Endothelial cell (in vitro differentiated cells): ENCODE measurements at regions not wholly inside any gene's neighbourhood (a gene's known extent, or its start where the extent isn't known, plus 50 kb on each side); places are given as distances from the start of the nearest gene placed in this dataset.

ENCODE experiments used
- DNase-seq: peaks from one replicate; pipeline ENCODE4 v3.0.0; 2021; ENCODE audit warnings: low spot score
- H3K27ac Mint-ChIP-seq: one replicate; pipeline ENCODE4 v1.8.0; 2021; ENCODE audit warnings: mixed read lengths, inconsistent platforms; ENCODE audit not compliant: unreplicated experiment
- H3K27me3 Mint-ChIP-seq: one replicate; pipeline ENCODE4 v1.8.0; 2021; ENCODE audit warnings: mild to moderate bottlenecking, moderate library complexity, mixed read lengths, inconsistent platforms; ENCODE audit not compliant: unreplicated experiment
- H3K36me3 Mint-ChIP-seq: one replicate; pipeline ENCODE4 v1.8.0; 2021; ENCODE audit warnings: mild to moderate bottlenecking, low read depth, mixed read lengths, inconsistent platforms; ENCODE audit not compliant: unreplicated experiment
- H3K4me1 Mint-ChIP-seq: one replicate; pipeline ENCODE4 v1.8.0; 2021; ENCODE audit warnings: mild to moderate bottlenecking, mixed read lengths, inconsistent platforms; ENCODE audit not compliant: unreplicated experiment
- H3K4me3 Mint-ChIP-seq: one replicate; pipeline ENCODE4 v1.8.0; 2021; ENCODE audit warnings: mild to moderate bottlenecking, mixed read lengths, inconsistent platforms; ENCODE audit not compliant: unreplicated experiment
- H3K9me3 Mint-ChIP-seq: one replicate; pipeline ENCODE4 v1.8.0; 2021; ENCODE audit warnings: mixed read lengths, inconsistent platforms; ENCODE audit not compliant: unreplicated experiment
- TF ChIP-seq, protein P1 (sequence below): fragments of 200-600 bp; sonication (generic); IDR thresholded peaks from one replicate; pipeline ENCODE4 v1.5.0; 2021; ENCODE audit warnings: antibody characterized with exemption; ENCODE audit not compliant: unreplicated experiment

GRCh38 chr13:112202966-112203365 lies 136.0 kb downstream of the SOX1 start:
- Mint-ChIP-seq H3K36me3 (no peaks in the 10 kb centered on the region), H3K27ac (no peak overlapping the region), H3K4me3 (no peak overlapping the region), H3K27me3 (peaks cover 2% of the 10 kb centered on the region), H3K9me3 (no peaks in the 10 kb centered on the region), H3K4me1 (peaks cover 47% of the 10 kb centered on the region)
- TF ChIP-seq, protein P1, sequence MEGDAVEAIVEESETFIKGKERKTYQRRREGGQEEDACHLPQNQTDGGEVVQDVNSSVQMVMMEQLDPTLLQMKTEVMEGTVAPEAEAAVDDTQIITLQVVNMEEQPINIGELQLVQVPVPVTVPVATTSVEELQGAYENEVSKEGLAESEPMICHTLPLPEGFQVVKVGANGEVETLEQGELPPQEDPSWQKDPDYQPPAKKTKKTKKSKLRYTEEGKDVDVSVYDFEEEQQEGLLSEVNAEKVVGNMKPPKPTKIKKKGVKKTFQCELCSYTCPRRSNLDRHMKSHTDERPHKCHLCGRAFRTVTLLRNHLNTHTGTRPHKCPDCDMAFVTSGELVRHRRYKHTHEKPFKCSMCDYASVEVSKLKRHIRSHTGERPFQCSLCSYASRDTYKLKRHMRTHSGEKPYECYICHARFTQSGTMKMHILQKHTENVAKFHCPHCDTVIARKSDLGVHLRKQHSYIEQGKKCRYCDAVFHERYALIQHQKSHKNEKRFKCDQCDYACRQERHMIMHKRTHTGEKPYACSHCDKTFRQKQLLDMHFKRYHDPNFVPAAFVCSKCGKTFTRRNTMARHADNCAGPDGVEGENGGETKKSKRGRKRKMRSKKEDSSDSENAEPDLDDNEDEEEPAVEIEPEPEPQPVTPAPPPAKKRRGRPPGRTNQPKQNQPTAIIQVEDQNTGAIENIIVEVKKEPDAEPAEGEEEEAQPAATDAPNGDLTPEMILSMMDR, result no peak
- no peak for DNase-seq

DNA sequence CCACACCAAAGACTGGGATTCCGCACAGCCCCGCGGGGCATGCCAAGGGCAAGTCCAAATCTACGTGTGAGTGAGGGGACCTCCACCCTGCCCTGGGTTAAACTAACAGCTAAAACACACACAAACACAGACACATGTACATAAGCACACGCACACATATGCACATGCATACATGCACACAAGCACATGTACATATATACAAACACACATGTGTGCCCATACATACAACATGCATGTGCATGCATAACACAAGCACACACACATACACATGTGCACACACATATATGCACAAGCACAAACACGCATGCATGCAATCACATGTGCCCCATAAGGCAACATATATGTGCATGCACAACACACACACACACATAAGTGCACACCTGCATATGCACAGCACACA lies 136.7 kb downstream of the SOX1 start:
- peak overlapping the region; percentile 7 for H3K27ac Mint-ChIP-seq

DNA sequence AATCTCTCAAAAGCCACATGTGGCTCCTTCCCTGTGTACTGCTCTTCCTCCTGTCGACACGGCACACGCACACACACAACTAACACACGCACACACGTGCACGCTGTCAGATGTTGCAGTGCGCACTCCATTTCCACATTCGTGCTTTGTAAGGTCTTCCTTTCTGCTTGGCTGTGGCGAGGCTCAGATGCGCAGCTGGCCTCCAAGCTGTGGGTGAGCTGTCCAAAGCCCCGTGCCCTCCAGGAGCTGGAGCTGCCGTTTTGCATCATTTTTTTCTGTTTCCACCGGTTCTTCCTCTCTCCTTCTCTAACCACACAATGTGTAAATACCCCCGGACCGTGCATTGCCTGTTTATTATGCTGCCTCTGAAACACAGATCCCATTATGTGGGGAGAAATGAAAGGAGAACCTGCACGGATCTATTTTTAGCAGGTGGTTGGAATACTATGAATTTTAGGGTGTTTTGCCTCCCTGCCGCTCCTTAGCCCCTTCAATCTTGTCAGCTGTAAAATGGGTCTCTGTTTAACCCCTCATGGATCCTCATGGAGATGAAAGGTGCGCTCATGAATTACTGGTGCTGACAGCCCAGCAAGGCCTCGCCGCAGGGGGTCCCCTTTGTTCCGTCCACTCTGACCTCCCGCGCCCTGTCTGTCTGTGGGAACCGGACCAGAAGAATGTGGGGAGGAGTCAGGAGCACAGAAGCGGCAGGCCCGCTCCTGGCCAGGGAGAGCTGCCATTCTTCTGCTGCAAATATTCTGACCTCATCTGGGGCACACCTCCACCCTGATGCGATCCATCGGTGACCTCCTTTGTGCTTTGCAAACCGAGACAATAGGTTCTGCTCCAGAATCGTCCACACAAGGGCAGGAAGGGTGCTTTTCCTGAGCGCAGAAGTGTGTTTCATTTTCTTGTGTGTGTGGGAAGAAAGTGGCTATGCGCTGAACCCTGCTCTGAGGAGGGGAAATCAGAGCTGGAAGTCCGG lies 137.7 kb downstream of the SOX1 start:
- Mint-ChIP-seq H3K27me3 (peaks cover 2% of the 10 kb centered on the region), H3K36me3 (no peaks in the 10 kb centered on the region)

More for the DNA sequence above, 136.7 kb downstream of the SOX1 start:
- TF ChIP-seq, protein P1, result no peak
- no peak for DNase-seq
- Mint-ChIP-seq H3K4me1 (peaks cover 53% of the 10 kb centered on the region), H3K27me3 (peaks cover 2% of the 10 kb centered on the region), H3K4me3 (no peak overlapping the region), H3K9me3 (no peaks in the 10 kb centered on the region), H3K36me3 (no peaks in the 10 kb centered on the region)

GRCh38 chr13:112205990-112206389 lies 139.0 kb downstream of the SOX1 start:
- DNase-seq, result no peak
- Mint-ChIP-seq H3K27ac (peak overlapping the region; percentile 84), H3K4me1 (peaks cover 53% of the 10 kb centered on the region), H3K4me3 (no peak overlapping the region), H3K9me3 (no peaks in the 10 kb centered on the region), H3K36me3 (no peaks in the 10 kb centered on the region), H3K27me3 (peaks cover 4% of the 10 kb centered on the region)
- TF ChIP-seq, protein P1, result no peak

More for the DNA sequence above, 137.7 kb downstream of the SOX1 start:
- H3K27ac Mint-ChIP-seq, result peak overlapping the region; percentile 90
- H3K9me3 Mint-ChIP-seq, result no peaks in the 10 kb centered on the region
- TF ChIP-seq, protein P1, result no peak
- peak; percentile 47 for DNase-seq
- peak overlapping the region; percentile 32 for H3K4me3 Mint-ChIP-seq
- peaks cover 53% of the 10 kb centered on the region for H3K4me1 Mint-ChIP-seq

- Mint-ChIP-seq H3K27me3 (peaks cover 2% of the 10 kb centered on the region), H3K4me1 (peaks cover 53% of the 10 kb centered on the region), H3K9me3 (no peaks in the 10 kb centered on the region), H3K4me3 (no peak overlapping the region), H3K27ac (no peak overlapping the region), H3K36me3 (no peaks in the 10 kb centered on the region)
- no peak for DNase-seq
- TF ChIP-seq, protein P1, result no peak
Measured at GRCh38 chr13:112207129-112207528, 140.2 kb downstream of the SOX1 start.
